GM21576 (cell line): ENCODE measurements at regions not wholly inside any gene's neighbourhood (a gene's known extent, or its start where the extent isn't known, plus 50 kb on each side); places are given as distances from the start of the nearest gene placed in this dataset.

ENCODE experiments used
- ATAC-seq: cut with Tn5 transposase; IDR thresholded peaks from one replicate; pipeline ENCODE4 v1.9.1; 2021; ENCODE audit warnings: mild to moderate bottlenecking, moderate library complexity; ENCODE audit not compliant: unreplicated experiment

DNA sequence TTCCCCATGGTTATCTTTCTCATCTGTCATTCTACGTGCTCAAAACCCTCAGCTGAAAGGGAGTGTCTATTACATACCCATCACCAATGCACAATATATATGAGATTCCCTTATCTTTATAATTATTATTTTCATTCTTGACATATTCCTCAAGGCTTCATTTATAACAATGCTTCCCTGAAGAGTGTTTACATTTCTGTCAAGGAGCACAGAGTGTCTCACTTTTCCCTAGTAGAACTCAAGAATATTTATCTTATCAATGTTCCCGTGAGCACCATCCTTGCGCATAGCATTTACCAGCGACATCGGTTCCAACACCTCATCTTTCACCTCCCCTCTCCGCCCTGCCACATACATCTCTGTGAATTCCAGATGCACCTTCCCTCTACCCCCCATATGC, 250.6 kb downstream of the PLA2G4A start:
- no peak for ATAC-seq

DNA sequence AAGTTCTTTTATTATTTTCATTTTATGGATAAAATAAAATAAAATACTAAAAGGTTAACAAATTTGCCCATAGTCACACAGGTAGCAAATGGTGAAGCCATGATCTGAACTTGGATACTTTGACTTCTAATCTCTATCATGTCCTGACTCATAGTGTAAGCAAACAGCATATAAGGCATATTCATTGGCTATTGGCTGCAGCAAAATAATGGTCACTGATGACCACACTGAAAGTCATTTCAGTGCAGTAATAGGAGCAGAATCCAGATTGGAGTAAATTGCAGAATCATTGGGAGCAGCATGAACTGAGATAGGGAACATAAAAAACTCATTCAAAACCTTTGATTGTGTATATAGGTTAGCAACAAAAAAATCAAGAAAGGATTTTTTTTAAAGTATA, 262.9 kb downstream of the PLA2G4A start:
- no peak for ATAC-seq

DNA sequence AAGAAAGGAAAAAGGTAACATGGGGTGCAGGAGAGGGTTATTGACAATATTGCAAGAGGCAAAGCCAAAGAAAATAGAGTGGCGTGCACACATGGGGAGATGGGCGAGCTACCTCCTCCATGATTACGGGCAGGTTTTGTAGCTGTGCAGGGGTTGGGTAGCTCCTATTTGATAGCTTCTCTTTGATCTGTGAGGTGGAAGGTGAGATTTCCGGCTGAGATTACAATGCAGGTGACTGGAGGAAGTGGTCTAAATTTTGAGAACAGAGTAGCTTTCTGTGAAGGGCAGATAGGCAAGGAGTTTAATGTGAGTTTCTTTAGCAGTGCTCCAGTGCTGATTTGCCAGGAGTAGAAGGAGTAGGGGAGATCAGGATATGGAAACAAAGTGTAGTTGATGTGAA, 263.4 kb downstream of the PLA2G4A start:
- ATAC-seq: no peak

DNA sequence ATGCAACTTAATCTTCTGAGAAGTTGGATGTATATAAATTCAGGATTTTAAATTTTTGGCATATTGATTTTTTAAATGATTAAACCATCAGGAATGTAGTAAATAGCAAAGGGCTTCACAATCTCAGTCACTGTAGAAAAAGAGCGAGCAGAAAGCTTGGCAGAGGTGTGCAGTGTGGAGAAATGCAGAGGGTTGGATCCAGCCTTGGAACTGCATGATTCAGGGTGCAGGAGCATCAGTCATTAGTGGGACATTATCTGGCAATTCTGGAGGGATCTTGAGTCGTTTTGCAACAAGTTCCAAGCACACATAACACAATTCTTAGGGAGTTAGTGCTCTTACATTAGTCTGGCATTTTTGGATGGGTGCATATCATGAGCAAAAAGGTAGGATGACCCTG, 267.9 kb downstream of the PLA2G4A start:
- ATAC-seq: no peak

DNA sequence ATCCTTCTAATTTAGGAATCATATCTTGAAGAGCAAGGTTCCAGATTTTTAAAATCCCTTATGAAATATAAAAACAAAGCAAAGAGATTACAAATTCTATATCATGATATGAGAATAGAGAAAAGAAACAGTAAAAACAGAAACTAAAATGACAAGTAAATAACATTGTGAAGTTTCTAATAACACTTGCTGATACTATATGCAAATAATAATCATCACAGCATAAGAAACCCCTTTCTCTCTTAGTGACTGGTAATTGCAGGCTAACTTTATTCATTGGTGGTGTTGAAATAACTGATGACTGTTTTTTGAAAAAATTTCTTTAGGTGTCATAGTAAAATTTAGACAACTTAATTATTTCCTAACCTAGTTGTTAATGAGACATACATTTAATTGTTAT, 281.6 kb downstream of the PLA2G4A start:
- ATAC-seq: no peak

DNA sequence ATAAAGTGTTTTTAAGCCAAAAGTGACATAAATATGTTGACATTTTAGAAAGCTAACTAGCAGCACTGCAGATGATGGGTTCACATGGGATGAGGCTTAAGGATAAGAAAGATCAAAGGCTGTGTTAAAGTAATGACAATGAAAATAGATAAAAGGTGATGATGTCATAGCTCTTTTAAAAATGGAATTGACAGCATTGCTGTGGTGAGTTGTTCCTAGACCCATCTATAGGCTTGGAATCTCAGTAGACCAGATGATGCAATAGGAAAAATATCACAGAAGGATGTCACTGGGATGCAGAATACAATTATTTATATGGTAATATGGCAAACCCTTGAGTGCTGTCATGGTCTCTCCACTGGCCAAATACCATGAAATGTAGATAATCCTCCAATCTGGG, 286.0 kb downstream of the PLA2G4A start:
- ATAC-seq: no peak

DNA sequence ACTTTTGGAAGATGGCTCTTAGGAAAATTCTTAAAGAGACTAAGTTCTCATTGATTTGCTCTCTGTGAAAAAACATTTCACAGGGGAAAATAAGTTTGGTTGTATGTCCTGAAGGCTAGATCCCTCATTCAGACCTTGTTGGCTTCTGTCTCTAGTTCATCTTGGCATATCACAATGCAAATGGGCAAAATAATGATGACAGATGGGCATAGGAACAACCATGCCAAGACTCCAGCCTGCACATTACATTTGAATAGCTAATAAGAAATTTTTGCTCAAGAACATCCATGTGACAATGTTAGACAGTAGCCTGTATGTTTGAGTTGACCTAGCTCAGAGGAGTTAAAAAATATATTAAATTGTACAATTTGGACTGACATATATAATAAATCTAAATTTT, 292.9 kb downstream of the PLA2G4A start:
- no peak for ATAC-seq

DNA sequence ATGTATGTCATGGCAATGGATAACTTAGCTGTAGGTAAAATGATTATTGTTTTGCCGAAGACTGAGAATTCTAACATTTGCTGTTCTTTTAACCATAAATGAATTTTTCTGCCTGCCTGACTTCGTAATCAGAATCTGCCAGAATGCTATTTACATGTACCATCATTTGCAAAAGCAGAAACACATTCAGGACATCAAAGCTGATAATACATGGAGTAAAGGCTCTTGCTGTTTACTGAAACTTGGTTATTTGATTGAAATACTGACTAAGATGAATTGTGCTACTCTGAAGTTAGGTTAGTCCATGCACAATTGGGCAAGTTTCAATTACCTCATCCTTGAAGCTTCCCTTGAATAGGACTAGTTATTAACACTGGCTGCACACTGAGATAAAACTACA, 293.8 kb downstream of the PLA2G4A start:
- no peak for ATAC-seq

DNA sequence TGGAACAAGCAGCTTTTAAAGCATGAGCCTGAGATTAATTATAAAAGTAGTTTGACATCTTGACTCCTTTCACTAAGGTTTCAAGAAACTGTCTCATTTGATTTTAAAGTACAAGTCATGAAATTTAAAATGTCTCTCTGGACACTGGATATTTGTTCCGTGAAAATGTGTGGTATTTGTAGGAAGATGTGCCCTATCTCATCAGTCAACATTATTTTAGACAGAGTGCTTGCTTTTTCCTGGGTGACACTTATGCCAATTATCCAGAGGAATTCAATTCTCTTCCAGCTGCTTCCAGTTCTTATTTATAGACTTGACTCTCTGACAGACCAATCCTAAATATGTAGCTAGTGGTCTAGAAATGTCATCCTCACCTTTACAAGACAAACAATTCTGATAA, 300.4 kb downstream of the PLA2G4A start:
- no peak for ATAC-seq

DNA sequence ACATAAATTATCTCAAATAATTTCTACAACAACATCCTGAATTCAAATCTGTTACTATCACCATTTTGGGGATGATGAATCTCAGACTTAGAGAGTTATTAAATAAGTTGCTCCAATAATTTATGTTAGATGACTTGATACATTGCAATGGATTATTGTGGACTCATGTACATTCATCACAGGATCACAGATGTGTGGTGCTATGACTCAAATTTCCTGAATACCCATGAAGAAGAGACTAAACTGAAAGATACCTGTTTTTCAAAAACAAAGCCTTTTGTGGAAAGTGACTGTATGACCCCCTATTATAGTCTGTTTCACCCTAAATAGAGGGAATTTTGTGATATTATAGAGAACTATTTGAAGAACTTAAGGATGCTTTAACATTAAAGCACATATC, 315.0 kb downstream of the PLA2G4A start:
- no peak for ATAC-seq

DNA sequence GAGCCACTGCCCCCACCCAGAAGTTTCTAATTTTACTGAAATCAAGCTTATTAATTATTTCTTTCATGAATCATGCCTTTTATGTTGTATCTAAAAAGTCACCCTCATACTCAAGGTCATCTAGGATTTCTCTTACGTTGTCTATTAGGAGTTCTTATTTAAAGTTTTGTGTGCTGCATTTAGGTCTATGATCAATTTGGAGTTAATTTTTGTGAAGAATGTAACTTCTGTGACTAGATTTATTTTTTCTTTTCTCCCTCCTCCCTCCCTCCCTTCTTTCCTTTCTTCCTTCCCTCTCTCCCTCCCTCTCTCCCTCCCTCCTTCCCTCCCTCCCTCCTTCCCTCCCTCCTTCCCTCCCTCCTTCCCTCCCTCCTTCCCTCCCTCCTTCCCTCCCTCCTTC, 317.6 kb downstream of the PLA2G4A start:
- ATAC-seq: no peak

DNA sequence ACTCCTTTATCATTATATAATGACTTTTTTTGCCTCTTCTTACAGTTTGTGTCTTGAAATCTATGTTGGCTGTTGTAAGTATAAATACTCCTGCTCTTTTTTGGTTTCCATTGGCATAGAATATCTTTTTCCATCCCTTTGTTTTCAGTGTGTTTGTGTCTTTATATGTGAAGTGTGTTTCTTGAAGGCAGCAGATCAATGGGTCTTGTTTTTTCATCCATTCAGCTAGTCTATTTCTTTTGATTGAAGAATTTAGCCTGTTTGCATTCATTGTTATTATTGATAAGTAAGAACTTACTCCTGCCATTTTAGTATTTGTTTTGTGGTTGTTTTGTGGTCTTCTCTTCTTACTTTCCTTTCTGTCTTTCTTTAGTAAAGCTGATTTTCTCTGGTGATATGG, 322.8 kb downstream of the PLA2G4A start:
- ATAC-seq: no peak

DNA sequence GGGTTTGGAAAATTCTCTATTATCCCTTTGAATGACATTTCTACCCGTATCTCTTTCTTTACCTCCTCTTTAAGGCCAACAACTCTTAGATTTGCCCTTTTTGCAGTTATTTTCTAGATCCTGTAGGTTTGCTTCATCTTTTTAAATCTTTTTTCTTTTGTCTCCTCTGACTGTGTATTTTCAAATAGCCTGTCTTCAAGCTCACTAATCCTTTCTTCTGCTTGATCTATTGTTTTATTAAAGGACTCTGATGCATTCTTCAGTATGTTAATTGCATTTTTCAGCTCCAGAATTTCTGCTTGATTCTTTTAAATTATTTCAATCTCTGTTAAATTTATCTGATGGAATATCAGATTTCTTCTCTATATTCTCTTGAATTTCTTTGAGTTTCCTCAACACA, 324.3 kb downstream of the PLA2G4A start:
- no peak for ATAC-seq

DNA sequence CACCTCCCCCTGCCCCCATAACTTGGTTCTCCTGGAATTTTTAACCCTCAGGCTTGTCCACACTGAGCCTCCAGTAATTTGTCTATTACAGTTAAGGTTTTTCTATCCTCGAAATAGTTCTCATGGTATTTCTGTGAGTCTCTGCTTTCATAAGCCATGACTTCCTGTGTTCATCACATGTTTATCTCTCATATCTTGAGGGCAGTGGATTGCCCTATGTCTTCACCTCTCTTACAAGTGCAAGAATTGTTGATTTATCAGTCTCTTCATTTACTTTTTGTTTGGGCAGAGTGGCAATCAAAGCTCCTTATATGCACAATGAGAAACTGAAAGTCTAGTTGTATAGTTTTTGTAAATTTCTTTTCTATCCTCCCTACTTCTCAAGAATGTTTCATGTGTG, 328.4 kb downstream of the PLA2G4A start:
- ATAC-seq: no peak

DNA sequence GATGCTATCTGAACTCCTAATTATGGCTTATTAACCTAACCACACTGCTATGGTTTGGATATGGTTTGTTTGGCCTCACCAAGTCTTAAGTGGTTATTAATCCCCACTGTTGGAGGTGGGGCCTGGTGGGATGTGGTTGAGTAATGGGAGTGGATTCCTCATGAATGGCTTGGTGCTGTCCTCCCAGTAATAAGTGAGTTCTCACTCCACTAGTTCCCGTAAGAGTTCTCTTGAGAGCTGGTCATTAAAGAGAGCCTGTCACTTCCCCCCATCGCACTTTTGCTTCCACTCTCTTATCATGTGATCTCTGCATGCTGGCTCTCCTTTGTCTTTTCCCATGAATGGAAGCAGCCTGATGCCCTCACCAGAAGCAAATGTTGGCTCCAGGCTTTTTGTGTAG, 328.8 kb downstream of the PLA2G4A start:
- no peak for ATAC-seq

DNA sequence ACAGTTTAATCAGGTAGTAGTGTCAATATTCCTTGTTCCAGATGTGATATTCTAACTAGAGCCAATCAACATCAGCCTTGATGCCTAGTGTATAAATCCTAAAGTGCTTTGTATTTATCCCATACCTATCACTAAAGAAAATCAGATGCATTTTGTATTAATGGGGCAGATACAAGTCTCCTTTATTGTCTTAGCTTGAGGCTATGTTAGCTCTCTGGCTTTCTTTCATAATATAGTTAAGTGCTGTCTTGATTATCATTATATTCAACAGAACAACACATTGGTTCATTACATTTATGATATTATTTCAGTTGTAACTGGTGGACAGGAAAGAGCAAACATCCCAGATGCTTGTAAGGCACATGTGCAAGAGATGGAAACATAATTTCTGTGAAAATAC, 338.8 kb downstream of the PLA2G4A start:
- ATAC-seq: no peak

DNA sequence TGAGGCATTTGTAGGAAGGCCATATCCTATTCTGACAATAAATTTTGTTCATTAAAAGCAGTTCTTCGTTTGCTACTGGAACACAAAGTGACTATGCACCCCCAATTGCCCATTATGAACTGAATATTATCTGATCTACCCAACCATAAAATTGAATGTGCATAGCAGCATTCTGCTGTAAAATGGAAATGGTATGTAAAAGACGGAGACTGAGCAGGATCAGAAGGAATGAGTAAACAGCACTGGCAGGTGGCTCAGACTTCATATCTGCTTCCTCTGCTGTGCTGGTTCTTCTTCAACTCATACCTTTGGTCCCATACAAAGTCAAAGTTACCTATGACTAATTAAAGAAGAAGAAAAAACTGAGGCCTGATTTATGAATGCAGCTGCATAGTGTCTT, 339.5 kb downstream of the PLA2G4A start:
- no peak for ATAC-seq

DNA sequence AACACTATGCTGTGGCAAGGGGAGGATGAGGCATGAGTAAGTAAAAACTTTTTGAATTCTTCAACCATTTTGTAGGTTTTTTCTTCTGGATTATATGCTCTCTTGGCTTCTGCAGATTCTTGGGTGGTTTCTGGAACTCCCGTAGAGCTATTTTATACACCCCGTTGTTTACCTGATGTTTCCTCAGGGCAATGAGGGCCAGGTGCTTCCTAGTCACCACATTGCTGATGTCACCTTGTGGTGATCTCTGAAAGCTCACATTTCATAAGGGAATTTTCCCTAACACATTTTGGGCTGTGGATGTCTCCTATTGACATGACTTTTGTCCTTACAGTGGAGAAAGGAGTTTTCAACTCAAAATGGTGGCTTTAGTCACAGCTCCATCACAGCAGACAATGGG, 356.6 kb downstream of the PLA2G4A start:
- no peak for ATAC-seq

DNA sequence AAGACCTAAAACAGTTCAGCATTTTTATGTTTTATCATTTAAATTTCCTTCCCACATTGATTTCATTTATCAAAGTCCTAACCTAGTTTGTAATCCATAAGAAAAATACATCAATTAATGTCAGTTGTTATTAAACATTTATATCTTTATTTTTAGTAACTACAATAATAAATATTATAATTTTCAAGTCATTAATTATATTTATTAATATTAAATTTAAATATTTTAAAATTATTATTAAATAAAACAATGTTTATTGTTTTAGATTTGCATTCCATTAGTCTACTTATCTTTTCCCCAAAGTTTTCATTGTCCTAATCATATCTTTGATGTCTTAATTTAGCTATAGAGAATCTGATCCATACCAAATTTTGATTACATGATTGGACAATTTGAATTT, 368.9 kb downstream of the PLA2G4A start:
- no peak for ATAC-seq

DNA sequence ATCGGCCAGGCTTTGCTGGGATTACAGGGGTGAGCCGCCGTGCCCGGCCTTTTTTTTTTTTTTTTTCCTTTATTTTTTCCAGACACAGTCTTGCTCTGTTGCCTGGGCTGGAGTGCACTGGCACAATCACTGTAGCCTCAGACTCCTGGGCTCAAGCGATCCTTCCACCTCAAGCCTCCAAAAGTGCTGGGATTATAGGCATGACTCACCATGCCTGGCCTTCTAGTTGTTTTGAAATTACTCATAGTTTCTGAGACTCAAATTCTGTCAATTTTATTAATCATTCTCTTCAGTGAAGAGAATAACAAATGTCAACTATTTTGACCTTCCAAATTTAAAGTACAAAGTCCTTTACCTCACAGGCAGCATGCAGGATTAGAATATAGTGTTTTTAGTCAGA, 374.5 kb downstream of the PLA2G4A start:
- no peak for ATAC-seq

DNA sequence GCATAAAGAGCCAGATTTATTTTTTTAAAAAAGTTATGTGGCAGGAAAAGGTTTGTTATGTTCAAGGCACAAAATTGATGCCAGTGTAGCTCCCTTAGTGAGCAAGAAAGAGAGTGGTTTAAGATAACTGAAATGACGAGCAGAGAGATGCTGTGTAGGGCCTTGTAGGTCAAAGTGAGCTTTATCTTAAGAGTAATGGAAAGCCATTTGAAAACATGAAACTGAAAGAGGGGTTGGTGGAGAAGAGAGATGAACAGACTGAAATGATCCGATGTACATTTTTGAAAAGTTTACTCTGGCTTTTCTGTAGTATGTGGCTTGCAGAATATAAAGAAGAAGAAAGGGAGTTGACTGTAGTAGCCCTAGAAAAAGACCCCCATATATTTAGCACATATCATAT, 383.6 kb downstream of the PLA2G4A start:
- no peak for ATAC-seq

DNA sequence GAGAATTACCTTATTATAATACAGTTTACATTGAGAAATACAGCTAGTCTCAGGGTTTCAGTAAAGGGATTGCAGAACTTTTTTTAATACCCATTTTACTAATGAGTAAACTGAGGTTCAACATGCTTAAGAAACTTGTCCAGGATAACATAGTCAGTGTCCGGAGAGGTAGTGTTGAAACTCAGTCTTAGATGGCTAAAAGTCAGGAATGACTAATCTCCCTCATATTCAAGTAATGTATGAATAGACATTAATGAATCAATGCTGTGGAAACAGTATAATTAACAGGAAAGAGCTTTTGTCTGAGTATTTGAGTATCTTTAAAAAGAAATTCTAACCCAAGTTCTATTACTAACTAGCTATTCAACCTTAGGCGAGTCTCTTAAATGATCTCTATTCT, 397.6 kb downstream of the PLA2G4A start:
- no peak for ATAC-seq

DNA sequence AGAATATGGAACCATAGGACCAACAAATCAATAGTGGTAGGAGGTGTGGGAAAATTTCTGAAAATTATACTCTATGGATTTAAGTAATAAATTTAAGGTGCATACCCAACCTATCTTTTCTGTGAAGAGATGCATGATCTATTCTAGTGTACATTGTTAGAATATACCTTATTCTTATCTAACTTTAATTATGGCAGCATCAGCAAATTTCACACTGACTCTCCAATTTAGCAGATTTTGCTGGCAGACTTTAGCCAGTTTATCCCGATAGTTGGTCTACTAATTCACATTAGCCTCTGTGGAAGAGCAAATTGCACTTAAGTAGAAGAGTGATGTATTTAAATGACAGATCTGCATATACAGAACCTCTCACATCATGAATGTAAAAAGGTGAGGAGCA, 400.0 kb downstream of the PLA2G4A start:
- no peak for ATAC-seq

DNA sequence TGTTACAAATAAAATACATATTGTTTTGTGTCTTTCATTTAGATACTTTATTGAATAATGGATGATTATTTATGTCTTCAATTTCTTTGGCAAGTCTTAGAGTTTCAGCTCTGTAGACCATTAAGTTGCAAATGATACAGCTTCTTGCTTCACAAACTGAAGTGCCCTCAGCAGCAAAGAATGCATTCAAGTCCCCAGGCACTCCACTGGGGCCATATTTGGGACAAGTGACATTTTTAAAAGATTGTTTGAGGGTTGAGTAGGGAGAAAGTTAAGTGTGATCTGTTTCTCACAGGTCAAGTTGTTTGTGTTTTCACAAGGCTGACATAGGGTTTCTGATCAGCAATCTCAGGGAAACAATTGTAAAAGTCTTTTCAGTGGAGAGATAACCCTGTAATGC, 400.7 kb downstream of the PLA2G4A start:
- ATAC-seq: no peak
